GM21423 (cell line): ENCODE measurements at regions not wholly inside any gene's neighbourhood (a gene's known extent, or its start where the extent isn't known, plus 50 kb on each side); places are given as distances from the start of the nearest gene placed in this dataset.

Experiments used
- ATAC-seq: cut with Tn5 transposase; IDR thresholded peaks from one replicate; pipeline ENCODE4 v1.9.1; 2021; ENCODE audit warnings: mild to moderate bottlenecking, moderate library complexity; ENCODE audit not compliant: unreplicated experiment

- ATAC-seq: no peak
Observed at GRCh38 chr16:62406387-62406786, 370.1 kb upstream of the CDH8 start.

GRCh38 chr16:62404842-62405611, 368.8 kb upstream of the CDH8 start:
- ATAC-seq: no peak

GRCh38 chr16:62392698-62393097, 356.5 kb upstream of the CDH8 start:
- no peak for ATAC-seq

GRCh38 chr16:62391940-62392339, 355.7 kb upstream of the CDH8 start:
- no peak for ATAC-seq

GRCh38 chr16:62391134-62391533, 354.9 kb upstream of the CDH8 start:
- no peak for ATAC-seq

GRCh38 chr16:62390214-62390613, 354.0 kb upstream of the CDH8 start:
- no peak for ATAC-seq

- no peak for ATAC-seq
Observed at GRCh38 chr16:62386411-62386810, 350.2 kb upstream of the CDH8 start.

GRCh38 chr16:62383941-62384340, 347.7 kb upstream of the CDH8 start:
- no peak for ATAC-seq

GRCh38 chr16:62370445-62370844, 334.2 kb upstream of the CDH8 start:
- ATAC-seq: no peak

GRCh38 chr16:62363501-62363900, 327.3 kb upstream of the CDH8 start:
- no peak for ATAC-seq

- no peak for ATAC-seq
Observed at GRCh38 chr16:62353355-62353754, 317.1 kb upstream of the CDH8 start.

GRCh38 chr16:62342216-62342615, 306.0 kb upstream of the CDH8 start:
- ATAC-seq: no peak

- ATAC-seq: no peak
Observed at GRCh38 chr16:62335356-62335755, 299.1 kb upstream of the CDH8 start.

GRCh38 chr16:62321606-62322005, 285.4 kb upstream of the CDH8 start:
- no peak for ATAC-seq

- no peak for ATAC-seq
Observed at GRCh38 chr16:62298600-62298999, 262.4 kb upstream of the CDH8 start.

GRCh38 chr16:62294213-62294972, 258.2 kb upstream of the CDH8 start:
- no peak for ATAC-seq

- no peak for ATAC-seq
Observed at GRCh38 chr16:62288990-62289629, 252.9 kb upstream of the CDH8 start.

GRCh38 chr16:62280506-62280905, 244.3 kb upstream of the CDH8 start:
- no peak for ATAC-seq

GRCh38 chr16:62277942-62278341, 241.7 kb upstream of the CDH8 start:
- ATAC-seq: no peak

GRCh38 chr16:62276637-62277036, 240.4 kb upstream of the CDH8 start:
- no peak for ATAC-seq

- ATAC-seq: no peak
Observed at GRCh38 chr16:62272035-62272434, 235.8 kb upstream of the CDH8 start.

- no peak for ATAC-seq
Observed at GRCh38 chr16:62261760-62262159, 225.5 kb upstream of the CDH8 start.
